Left lung (tissue), 4 donors: ENCODE measurements at regions not wholly inside any gene's neighbourhood (a gene's known extent, or its start where the extent isn't known, plus 50 kb on each side); places are given as distances from the start of the nearest gene placed in this dataset.

ENCODE experiments used
- ATAC-seq: fragments of 200-7000 bp; cut with Tn5 transposase; one replicate; pipeline ENCODE4 v1.9.1; 2020; ENCODE audit warnings: moderate library complexity
- DNase-seq, 4 donors: peaks; one replicate each; pipeline ENCODE4 v3.0.0-alpha.2; 2013 to 2020
- H3K27ac ChIP-seq, 2 donors: fragments of 200-600 bp; sonication (generic) in 1 of 2; one replicate each; pipeline versions ENCODE4 v1.5.0 to v1.8.0; 2020 to 2021
- H3K27me3 ChIP-seq, 2 donors: fragments of 200-600 bp; sonication (generic) in 1 of 2; one replicate each; pipeline versions ENCODE4 v1.5.0 to v1.8.0; 2020 to 2021
- H3K36me3 ChIP-seq, 2 donors: fragments of 200-600 bp; sonication (generic) in 1 of 2; one replicate each; pipeline versions ENCODE4 v1.5.0 to v1.8.0; 2020 to 2021
- H3K4me1 ChIP-seq, 2 donors: fragments of 200-600 bp; one replicate each; pipeline ENCODE4 v1.8.0; 2021
- H3K4me3 ChIP-seq, 2 donors: fragments of 200-600 bp; sonication (generic) in 1 of 2; one replicate each; pipeline versions ENCODE4 v1.5.0 to v1.8.0; 2020 to 2021; ENCODE audit warnings: mild to moderate bottlenecking in 1 of 2
- H3K9me3 ChIP-seq, 2 donors: fragments of 200-600 bp; sonication (generic) in 1 of 2; one replicate each; pipeline versions ENCODE4 v1.5.0 to v1.8.0; 2020 to 2021
- CTCF ChIP-seq, 2 donors: fragments of 200-600 bp; sonication (generic) in 1 of 2; IDR thresholded peaks; one replicate each; pipeline versions ENCODE4 v1.5.0 to v1.8.0; 2021; ENCODE audit warnings: antibody characterized with exemption in 2 of 2
- intact Hi-C, 2 donors: fragments of 100-400 bp; cut with DNase I; formaldehyde crosslinking; loops; one replicate each; pipeline versions ENCODE4 v1.11.2 to v1.14.2; 2022
- donor health status: DM: no; HTN: yes; CAD: no.
- donor health status: DM: no; HTN: no; CAD: no.

- Histone ChIP-seq H3K9me3 (no peaks in the 10 kb centered on the region), H3K4me3 (no peak overlapping the region), H3K36me3 (no peaks in the 10 kb centered on the region), H3K27me3 (no peaks in the 10 kb centered on the region), H3K27ac (no peak overlapping the region), H3K4me1 (no peaks in the 10 kb centered on the region)
- no peak for TF ChIP-seq CTCF (IDR thresholded peaks at IDR 0.05)
- DNase-seq (no peak), ATAC-seq (no peak)
- intact Hi-C loops, result no loop called here
These were observed 72.8 kb upstream of the ATP5PO start for GRCh38 chr21:33988237-33989017.

GRCh38 chr21:33987461-33987860 is 71.9 kb upstream of the ATP5PO start:
- Histone ChIP-seq H3K36me3 (no peaks in the 10 kb centered on the region), H3K9me3 (no peaks in the 10 kb centered on the region), H3K4me3 (no peak overlapping the region), H3K27ac (no peak overlapping the region), H3K27me3 (no peaks in the 10 kb centered on the region), H3K4me1 (no peaks in the 10 kb centered on the region)
- DNase-seq, result no peak
- intact Hi-C loops, result no loop called here
- no peak for TF ChIP-seq CTCF (IDR thresholded peaks at IDR 0.05)
- no peak for ATAC-seq

- H3K4me1 ChIP-seq, result no peaks in the 10 kb centered on the region
- no peak overlapping the region for H3K27ac ChIP-seq
- ATAC-seq (no peak), DNase-seq (no peak)
- no peak overlapping the region for H3K4me3 ChIP-seq
- no peaks in the 10 kb centered on the region for H3K27me3 ChIP-seq
- no peak for TF ChIP-seq CTCF (IDR thresholded peaks at IDR 0.05)
- H3K36me3 ChIP-seq, result no peaks in the 10 kb centered on the region
- intact Hi-C loops, result no loop called here
- H3K9me3 ChIP-seq, result no peaks in the 10 kb centered on the region
These were observed 69.8 kb upstream of the ATP5PO start for GRCh38 chr21:33985117-33986050.

GRCh38 chr21:33984021-33984481 is 68.4 kb upstream of the ATP5PO start:
- intact Hi-C loops, result no loop called here
- no peak for ATAC-seq
- H3K27me3 ChIP-seq, result no peaks in the 10 kb centered on the region
- no peak overlapping the region for H3K4me3 ChIP-seq
- no peak for TF ChIP-seq CTCF (IDR thresholded peaks at IDR 0.05)
- H3K36me3 ChIP-seq, result no peaks in the 10 kb centered on the region
- no peaks in the 10 kb centered on the region for H3K9me3 ChIP-seq
- no peak for DNase-seq
- H3K4me1 ChIP-seq, result no peaks in the 10 kb centered on the region
- no peak overlapping the region for H3K27ac ChIP-seq
